Common myeloid progenitor, CD34-positive (primary cell): ENCODE measurements at regions not wholly inside any gene's neighbourhood (a gene's known extent, or its start where the extent isn't known, plus 50 kb on each side); places are given as distances from the start of the nearest gene placed in this dataset.
A peak's percentile ranks its signal among the peaks of the same experiment; 100 is the strongest.

Experiments used
- CTCF ChIA-PET: fragments of 350-600 bp; sonication (Branson Sonifier 250); formaldehyde crosslinking; loops from one replicate; lab custom pipeline; 2021; ENCODE audit warnings: antibody characterized with exemption; lab: Charles Lee
- POLR2A ChIA-PET: fragments of 350-600 bp; sonication (Branson Sonifier 250); formaldehyde crosslinking; loops from one replicate; lab custom pipeline; 2021; ENCODE audit warnings: antibody characterized with exemption; lab: Charles Lee
- DNase-seq, 3 donors: peaks; one replicate each; pipeline versions ENCODE4 v3.0.0 to v3.0.0-alpha.2; 2013
- H3K27ac ChIP-seq, 2 experiments: 1 replicate in 1 of 2; 2 replicates in 1 of 2; pipeline ENCODE4 v1.7.0; 2013; ENCODE audit warnings: inconsistent platforms in 2 of 2, low read length in 2 of 2, mild to moderate bottlenecking in 2 of 2, low read depth in 1 of 2, moderate library complexity in 1 of 2; ENCODE audit not compliant: severe bottlenecking in 2 of 2, insufficient read depth in 1 of 2, poor library complexity in 1 of 2
- H3K27me3 ChIP-seq, 5 experiments: replicated peaks in 2 of 5; 1 replicate in 3 of 5; 2 replicates in 2 of 5; pipeline versions ENCODE4 v1.6.1 to v1.7.0; 2013; ENCODE audit warnings: low read length in 4 of 5, mild to moderate bottlenecking in 2 of 5, moderate library complexity in 2 of 5, inconsistent platforms in 1 of 5; ENCODE audit not compliant: insufficient read depth in 5 of 5, control insufficient read depth in 4 of 5
- H3K36me3 ChIP-seq, 4 experiments: 1 replicate in 2 of 4; 2 replicates in 2 of 4; pipeline versions ENCODE4 v1.6.1 to v1.7.0; 2013; ENCODE audit warnings: low read length in 3 of 4, control low read depth in 1 of 4, mild to moderate bottlenecking in 1 of 4; ENCODE audit not compliant: control insufficient read depth in 4 of 4, insufficient read depth in 4 of 4
- H3K4me1 ChIP-seq, 4 experiments: 1 replicate in 3 of 4; 2 replicates in 1 of 4; pipeline versions ENCODE4 v1.6.1 to v1.7.1; 2013; ENCODE audit warnings: low read length in 3 of 4, mild to moderate bottlenecking in 3 of 4, control low read depth in 1 of 4, inconsistent platforms in 1 of 4, moderate library complexity in 1 of 4; ENCODE audit not compliant: control insufficient read depth in 4 of 4, insufficient read depth in 4 of 4; ENCODE audit errors: control extremely low read depth in 1 of 4
- H3K4me3 ChIP-seq, 7 experiments: 1 replicate in 4 of 7; 2 replicates in 3 of 7; pipeline versions ENCODE4 v1.5.1 to v1.7.0; 2013; ENCODE audit warnings: mild to moderate bottlenecking in 7 of 7, low read length in 6 of 7, moderate library complexity in 6 of 7, inconsistent platforms in 2 of 7, low read depth in 2 of 7, control low read depth in 1 of 7; ENCODE audit not compliant: insufficient read depth in 4 of 7, control insufficient read depth in 1 of 7; ENCODE audit errors: extremely low read depth in 1 of 7
- H3K9me3 ChIP-seq, 5 experiments: 1 replicate in 4 of 5; 2 replicates in 1 of 5; pipeline versions ENCODE4 v1.6.1 to v1.7.1; 2013; ENCODE audit warnings: low read length in 4 of 5, mild to moderate bottlenecking in 2 of 5, inconsistent platforms in 1 of 5, low read depth in 1 of 5, moderate library complexity in 1 of 5; ENCODE audit not compliant: control insufficient read depth in 4 of 5, insufficient read depth in 2 of 5; ENCODE audit errors: control extremely low read depth in 1 of 5
- WGBS: methylation state at CpG from one replicate; pipeline ENCODE4 v1.1.5; 2013; ENCODE audit not compliant: insufficient coverage; 5-methylcytosine and 5-hydroxymethylcytosine counted together

DNA sequence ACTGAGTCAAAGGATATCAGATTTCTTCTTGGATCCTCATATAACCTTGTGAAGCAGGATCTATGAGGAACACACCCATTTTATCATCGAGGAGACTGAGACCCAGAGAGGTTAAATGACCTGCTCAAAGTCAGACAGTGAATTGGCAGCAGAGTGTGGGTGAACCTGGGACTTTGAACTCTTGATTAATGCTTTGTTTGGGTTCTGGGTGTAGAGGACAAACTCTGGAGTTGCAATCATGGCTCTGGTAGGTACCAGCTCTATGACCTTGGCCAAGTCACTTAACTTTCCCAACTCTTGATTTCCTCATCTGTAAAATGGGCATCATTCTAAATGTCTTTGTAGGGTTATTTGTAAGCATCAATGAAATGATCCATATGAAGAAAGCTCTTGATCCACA lies 166.4 kb downstream of the HAPSTR1 start:
- 100% methylated on average over 1 of the region's 1 CpG for WGBS
- Histone ChIP-seq H3K36me3 (no peaks in the 10 kb centered on the region), H3K9me3 (no peaks in the 10 kb centered on the region), H3K4me3 (no peak overlapping the region), H3K4me1 (no peaks in the 10 kb centered on the region), H3K27ac (no peak overlapping the region), H3K27me3 (peaks cover 0 to 4% (median 0%) of the 10 kb centered on the region in 5 experiments)
- DNase-seq: no peak
- POLR2A ChIA-PET: no interaction called here
- CTCF ChIA-PET: interaction anchor here (0.6 kb wide), 1 partner anchor 534 kb away, joined by 3 read pairs; no protein-coding TSS in a partner anchor

DNA sequence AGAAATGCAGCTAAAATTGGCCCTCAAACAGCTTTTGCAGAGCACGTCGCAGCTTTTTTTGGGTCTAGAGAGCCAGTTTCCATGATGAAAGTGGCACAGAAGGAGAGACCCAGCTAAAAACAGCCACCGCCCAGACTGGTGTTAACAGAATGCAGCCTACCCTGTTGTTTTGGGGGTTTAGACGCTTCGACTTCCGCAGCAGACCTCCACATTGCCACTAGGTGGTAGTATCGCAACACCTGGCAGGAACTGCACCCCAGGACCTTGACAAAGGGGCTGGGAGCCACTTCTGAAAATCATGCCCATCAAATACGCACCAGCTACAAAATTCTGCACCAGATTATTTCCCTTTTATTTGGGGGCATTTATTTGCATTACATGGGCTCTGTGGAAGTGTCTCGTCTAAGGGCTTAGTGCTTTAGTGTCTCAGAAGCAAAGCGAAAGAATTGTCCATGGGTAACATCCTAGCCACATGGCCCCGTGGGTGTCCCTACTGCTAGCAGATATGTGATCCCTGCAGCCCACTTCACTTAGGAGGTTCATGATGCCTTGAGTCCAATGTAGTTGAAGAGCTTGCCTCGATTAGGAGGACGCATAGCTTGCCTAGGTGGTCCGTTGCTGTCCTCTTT lies 167.1 kb downstream of the HAPSTR1 start:
- Histone ChIP-seq H3K4me3 (no peak overlapping the region), H3K4me1 (no peaks in the 10 kb centered on the region), H3K27me3 (peaks cover 0 to 4% (median 0%) of the 10 kb centered on the region in 5 experiments), H3K9me3 (no peaks in the 10 kb centered on the region), H3K36me3 (no peaks in the 10 kb centered on the region), H3K27ac (no peak overlapping the region)
- DNase-seq: peak; percentile 7 to 44 (median 38)
- 50% methylated on average over 14 of the region's 14 CpGs for WGBS
- POLR2A ChIA-PET: no interaction called here
- CTCF ChIA-PET: interaction anchor here (1.4 kb wide), 1 partner anchor 10 kb away, joined by 6 read pairs; no protein-coding TSS in a partner anchor

DNA sequence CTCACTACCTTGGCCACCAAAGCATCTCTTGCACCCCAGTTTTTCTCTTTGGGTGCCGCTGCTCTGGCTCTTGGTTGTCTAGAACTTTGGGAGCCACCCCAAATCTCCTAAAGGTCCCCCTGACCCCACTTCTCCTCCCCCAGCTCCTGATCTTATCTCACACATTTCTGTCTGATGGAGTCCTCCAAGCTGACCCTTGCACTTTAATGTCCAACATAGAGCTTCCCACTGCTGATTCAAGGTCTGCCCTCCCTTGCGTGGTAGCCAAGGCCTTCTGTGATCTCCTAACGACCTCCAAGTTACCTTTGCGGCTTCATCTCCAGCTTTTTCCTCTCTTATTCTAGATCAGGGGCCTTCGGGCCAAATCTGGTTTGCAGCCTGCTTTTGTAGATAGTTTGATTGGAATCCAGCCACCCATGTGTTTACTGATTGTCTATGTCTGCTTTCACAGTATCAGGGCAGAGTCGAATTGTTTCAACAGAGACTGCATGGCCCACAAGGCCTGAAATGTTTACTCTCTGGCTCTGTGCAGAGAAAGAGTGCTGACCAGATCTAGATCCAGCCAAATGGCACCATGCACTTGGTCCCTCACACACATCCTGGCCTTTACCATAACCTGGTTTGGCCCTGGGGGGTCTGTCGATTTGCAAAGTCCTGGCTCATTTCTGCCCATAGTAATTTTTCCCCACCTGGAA lies 168.6 kb downstream of the HAPSTR1 start:
- WGBS: 99% methylated on average over 7 of the region's 7 CpGs
- CTCF ChIA-PET: interaction anchor here (1.4 kb wide), 1 partner anchor 8 kb away, joined by 6 read pairs; no protein-coding TSS in a partner anchor
- POLR2A ChIA-PET: no interaction called here

DNA sequence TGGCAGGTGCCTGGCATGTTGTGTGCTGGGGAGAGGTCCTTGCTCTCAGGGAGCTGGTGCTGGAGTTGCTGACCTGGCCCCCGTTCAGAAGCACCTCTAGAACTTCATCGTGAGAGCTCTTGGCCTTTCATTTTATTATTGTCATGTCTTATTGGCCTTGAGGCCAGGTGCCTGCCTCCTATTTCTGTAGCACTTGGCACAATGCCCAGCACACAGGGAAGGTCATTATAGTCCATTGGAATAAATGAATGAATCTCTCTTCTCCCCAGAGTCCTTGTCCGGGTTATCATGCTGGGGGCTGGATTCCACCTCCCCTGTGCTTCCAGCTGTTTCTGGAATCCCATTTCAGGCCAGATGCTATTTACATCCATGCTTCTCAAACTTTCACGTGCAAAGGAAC lies 169.2 kb downstream of the HAPSTR1 start:
- no peak overlapping the region for H3K27ac ChIP-seq
- DNase-seq: no peak
- H3K4me3 ChIP-seq: no peak overlapping the region
- ChIA-PET POLR2A (no interaction called here), CTCF (no interaction called here)
- no peaks in the 10 kb centered on the region for H3K4me1 ChIP-seq
- peaks cover 0 to under 1% (median 0%) of the 10 kb centered on the region in 5 experiments for H3K9me3 ChIP-seq
- 72% methylated on average over 2 of the region's 4 CpGs for WGBS
- peaks cover 0 to 4% (median 0%) of the 10 kb centered on the region in 5 experiments for H3K27me3 ChIP-seq
- H3K36me3 ChIP-seq: no peaks in the 10 kb centered on the region

More for the DNA sequence above, 168.6 kb downstream of the HAPSTR1 start:
- Histone ChIP-seq H3K4me1 (no peaks in the 10 kb centered on the region), H3K27me3 (peaks cover 0 to 4% (median 0%) of the 10 kb centered on the region in 5 experiments), H3K4me3 (no peak overlapping the region), H3K9me3 (no peaks in the 10 kb centered on the region), H3K36me3 (no peaks in the 10 kb centered on the region), H3K27ac (no peak overlapping the region)
- no peak for DNase-seq

DNA sequence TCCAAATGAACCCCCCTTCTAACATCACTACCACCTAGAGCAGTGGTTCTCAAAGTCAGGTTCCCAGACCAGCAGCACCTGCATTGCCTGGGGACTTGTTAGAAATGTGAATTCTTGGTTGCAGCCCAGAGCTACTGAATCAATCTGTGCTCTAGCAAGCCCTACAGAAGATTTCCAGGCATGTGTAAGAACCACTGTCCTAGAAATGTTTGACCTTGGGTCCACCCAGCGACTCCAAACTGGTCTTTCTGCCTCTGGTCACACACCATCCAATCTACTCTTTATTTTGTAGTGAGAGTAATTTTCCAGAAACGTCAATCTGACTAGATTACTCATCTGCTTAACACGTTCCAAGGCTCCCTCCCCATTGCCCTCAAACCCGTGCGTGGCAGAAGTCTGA lies 169.9 kb downstream of the HAPSTR1 start:
- no peaks in the 10 kb centered on the region for H3K36me3 ChIP-seq
- no peak for DNase-seq
- H3K4me3 ChIP-seq: no peak overlapping the region
- H3K27ac ChIP-seq: no peak overlapping the region
- 80% methylated on average over 2 of the region's 5 CpGs for WGBS
- ChIA-PET POLR2A (no interaction called here), CTCF (interaction anchor here (1.2 kb wide), 1 partner anchor 40 kb away, joined by 3 read pairs; no protein-coding TSS in a partner anchor)
- peaks cover 0 to 3% (median 0%) of the 10 kb centered on the region in 5 experiments for H3K9me3 ChIP-seq
- H3K4me1 ChIP-seq: no peaks in the 10 kb centered on the region
- peaks cover 0 to 4% (median 0%) of the 10 kb centered on the region in 5 experiments for H3K27me3 ChIP-seq

DNA sequence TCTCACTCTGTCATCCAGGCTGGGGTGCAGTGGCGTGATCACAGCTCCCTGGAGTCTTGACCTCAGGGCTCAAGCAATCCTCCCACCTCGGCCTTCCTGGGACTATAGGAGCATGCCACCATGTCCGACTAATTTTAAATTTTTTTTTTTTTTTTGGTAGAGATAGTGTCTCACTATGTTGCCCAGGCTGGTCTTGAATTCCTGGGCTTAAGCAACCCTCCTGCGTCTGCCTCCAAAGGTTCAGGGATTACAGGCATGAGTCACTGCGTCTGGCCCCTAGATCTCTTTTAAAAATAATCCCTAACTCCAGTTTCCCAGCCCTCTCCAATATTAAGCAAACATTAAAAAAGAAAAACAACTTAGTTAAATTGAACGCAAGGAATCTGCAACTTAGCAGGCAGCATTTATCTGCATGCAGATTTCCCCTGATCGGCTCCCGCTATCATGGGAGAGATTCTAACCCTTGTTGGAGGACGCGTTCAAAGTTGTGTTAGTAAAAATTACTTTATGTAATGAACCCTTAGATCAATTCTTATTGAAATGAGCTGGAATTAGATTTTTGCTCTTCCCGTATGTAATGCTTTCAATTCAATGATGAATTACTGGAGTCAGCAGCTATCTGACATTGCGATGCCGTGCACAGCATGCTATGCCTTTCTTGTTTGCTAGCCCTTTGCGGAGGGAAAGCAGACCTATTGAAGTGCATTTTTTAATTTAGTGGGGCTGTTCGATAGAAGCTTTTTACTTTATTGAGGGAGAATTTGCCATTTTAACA lies 171.7 kb downstream of the HAPSTR1 start:
- 89% methylated on average over 9 of the region's 15 CpGs for WGBS
- Histone ChIP-seq H3K36me3 (no peaks in the 10 kb centered on the region), H3K9me3 (peaks cover 0 to 5% (median 0%) of the 10 kb centered on the region in 5 experiments), H3K4me1 (no peaks in the 10 kb centered on the region), H3K27ac (no peak overlapping the region), H3K4me3 (no peak overlapping the region), H3K27me3 (peaks cover 0 to 1% (median 0%) of the 10 kb centered on the region in 5 experiments)
- ChIA-PET CTCF (no interaction called here), POLR2A (no interaction called here)
- no peak for DNase-seq
